ENCODE measurements at regions not wholly inside any gene's neighbourhood (a gene's known extent, or its start where the extent isn't known, plus 50 kb on each side); places are given as distances from the start of the nearest gene placed in this dataset.

GRCh38 chr10:47247148-47248059 is 52.6 kb upstream of the GDF10 start:
- DNase-seq (ENCODE audit: low read depth in 1 of 2, low spot score in 1 of 2), result no peak

GRCh38 chr10:47248386-47249090 is 51.5 kb upstream of the GDF10 start:
- no peak for DNase-seq (ENCODE audit: low read depth in 1 of 2, low spot score in 1 of 2)

DNA sequence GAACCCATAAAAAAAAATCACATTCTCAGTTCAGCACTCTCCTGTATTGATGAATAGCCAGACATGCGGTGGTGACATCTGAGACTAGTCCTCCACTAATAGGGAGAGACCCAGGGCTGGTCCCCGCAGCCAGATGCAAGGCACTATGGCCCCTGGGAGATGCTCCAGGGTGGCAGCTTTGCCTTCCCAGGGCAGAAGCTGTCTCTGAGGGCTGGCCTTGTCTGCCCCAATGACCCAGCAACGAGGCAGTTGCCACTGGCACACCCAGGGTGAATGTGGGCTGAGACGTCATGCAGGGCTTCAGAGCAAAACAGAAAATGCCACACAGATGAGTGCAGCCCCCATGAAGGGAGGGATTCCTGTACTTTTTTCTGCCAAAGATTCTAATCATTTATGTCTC is 50.1 kb upstream of the GDF10 start:
- no peak for DNase-seq (ENCODE audit: low read depth in 1 of 2, low spot score in 1 of 2)

All from stimulated activated CD4-positive, alpha-beta T cell treated with anti-CD3 and anti-CD28 coated beads, Interleukin-15, amount 100 ng/mL, for 1 hour (primary cell).